ENCODE measurements at regions not wholly inside any gene's neighbourhood (a gene's known extent, or its start where the extent isn't known, plus 50 kb on each side); places are given as distances from the start of the nearest gene placed in this dataset.
"Not testable (repeated sequence)": the region's sequence is repeated elsewhere in the genome, so short reads cannot be mapped to it uniquely, and the experiment has no call there.

DNA sequence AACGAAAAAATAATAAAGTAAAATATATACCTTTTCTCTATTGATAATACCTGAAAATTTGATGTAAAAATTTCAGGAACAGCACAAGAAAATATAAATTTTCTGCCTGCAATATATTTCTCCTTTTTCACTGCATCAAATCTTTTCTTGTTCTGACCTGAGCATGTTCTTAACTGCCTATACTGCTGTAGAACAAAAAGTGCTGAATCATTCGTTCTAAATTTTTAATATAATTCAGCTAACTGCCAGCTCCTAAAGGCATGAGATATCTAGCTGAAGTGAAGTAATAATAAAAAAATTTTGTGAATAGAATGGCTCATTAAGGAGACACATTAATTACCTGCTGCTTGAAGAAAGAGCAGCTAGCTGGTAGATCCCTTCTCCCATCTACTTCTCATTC lies 188.6 kb upstream of the FKBP1C start:
- DNase-seq, result no peak

GRCh38 chr6:63023726-63024125 lies 187.5 kb upstream of the FKBP1C start:
- no peak for DNase-seq

GRCh38 chr6:63049216-63049615 lies 162.1 kb upstream of the FKBP1C start:
- DNase-seq, result no peak

DNA sequence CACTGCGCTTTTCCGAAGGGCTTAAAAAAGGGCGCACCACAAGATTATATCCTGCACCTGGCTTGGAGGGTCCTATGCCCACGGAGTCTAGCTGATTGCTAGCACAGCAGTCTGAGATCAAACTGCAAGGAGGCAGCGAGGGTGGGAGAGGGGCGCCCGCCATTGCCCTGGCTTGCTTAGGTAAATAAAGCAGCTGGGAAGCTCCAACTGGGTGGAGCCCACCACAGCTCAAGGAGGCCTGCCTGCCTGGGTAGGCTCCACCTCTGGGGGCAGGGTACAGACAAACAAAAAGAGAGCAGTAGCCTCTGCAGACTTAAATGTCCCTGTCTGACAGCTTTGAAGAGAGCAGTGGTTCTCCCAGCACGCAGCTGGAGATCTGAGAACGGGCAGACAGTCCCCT lies 158.1 kb upstream of the FKBP1C start:
- DNase-seq, result not testable (repeated sequence)

- DNase-seq, result no peak
Observed at GRCh38 chr6:63058601-63059000, 152.7 kb upstream of the FKBP1C start.

DNA sequence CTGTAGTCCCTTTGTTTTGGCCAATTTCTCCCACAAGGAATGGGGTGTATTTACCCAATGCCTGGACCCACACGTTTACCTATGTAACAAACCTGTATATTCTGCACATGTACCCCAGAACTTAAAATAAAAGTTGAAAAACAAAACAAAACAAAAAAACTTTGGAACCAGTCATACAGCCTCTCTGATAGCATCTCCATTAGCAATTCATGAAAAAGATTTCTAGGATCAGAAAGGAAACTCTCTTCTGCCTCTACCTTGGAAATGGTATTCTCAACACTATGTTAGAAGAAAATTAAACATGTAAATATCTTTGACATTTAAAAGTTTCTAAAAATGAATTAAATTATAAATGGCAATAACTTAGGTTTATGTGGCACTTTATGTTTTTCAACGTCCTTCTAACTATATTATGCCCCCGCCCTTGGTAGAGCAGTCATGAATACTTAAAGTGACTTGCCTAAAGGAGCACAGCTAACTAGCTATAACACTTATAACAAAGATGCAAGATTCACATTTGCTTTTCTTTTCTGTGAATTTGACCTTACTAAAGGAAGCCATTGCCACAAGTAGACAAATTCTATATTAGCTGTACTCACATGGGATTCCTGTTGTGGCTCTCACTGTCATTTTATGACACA lies 147.5 kb upstream of the FKBP1C start:
- no peak for DNase-seq

- DNase-seq, result no peak
Observed at GRCh38 chr6:63066055-63066704, 145.1 kb upstream of the FKBP1C start.

- DNase-seq, result no peak
Observed at GRCh38 chr6:63094947-63095346, 116.3 kb upstream of the FKBP1C start.

DNA sequence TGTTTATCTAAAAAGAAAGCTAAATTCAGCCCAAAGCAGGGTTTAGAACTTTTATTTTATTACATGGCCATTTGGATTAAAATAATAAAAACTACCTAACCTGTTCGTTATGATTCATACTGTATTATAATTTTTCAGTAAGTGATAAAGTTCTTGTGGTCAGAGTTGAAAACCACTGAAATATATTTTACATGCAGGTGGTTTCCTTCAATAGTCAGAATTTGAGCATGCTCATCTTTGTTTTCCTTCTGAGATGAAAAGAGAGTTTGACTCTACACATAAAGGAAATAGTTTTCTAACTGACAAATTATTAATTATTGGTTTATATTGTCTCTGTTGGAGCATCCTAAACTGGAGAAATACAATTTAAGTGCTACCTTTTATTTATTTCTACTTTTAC lies 114.0 kb upstream of the FKBP1C start:
- no peak for DNase-seq

DNA sequence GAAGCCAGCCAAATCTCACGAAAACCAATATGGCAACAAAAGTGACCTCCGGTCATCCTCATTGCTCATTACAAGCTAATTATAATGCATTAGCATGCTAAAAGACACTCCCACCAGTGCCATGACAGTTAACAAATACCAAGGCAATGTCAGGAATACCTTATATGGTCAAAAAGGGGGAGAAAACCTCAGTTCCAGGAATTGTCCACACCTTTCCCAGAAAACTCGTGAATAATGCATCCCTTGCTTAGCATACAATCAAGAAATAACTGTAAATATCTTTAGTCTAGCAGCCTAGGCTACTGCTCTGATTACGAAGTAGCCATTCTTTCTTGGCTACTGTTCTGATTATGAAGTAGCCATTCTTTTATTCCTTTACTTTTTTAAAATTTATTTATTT lies 112.5 kb upstream of the FKBP1C start:
- no peak for DNase-seq

DNA sequence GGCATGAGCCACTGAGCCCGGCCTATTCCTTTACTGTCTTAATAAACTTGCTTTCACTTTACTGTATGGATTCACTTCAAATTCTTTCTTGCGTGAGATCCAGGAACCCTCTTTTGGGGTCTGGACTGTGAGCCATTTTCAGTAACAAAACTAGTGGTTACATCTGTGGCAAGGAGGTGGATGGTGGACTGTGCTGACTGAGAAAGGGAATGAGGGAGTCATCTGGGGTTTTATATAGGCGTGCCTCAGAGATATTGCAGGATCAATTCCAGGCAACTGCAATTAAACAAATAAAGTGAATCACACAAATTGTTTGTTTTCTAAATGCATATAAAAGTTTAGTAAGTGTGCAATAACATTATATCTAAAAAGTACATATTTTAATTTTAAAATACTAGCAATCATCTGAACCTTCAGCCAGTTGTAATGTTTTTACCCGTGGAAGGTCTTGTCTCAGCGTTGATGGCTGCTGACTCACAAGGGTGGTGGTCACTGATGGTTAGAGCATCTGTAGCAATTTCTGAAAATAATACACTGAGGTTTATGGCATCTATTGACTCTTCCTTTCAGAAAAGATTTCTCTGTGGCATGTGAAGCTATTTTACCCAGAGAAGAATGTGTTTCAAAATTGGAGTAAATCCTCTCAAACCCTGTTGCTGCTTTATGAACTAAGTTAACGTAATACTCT lies 111.4 kb upstream of the FKBP1C start:
- no peak for DNase-seq

DNA sequence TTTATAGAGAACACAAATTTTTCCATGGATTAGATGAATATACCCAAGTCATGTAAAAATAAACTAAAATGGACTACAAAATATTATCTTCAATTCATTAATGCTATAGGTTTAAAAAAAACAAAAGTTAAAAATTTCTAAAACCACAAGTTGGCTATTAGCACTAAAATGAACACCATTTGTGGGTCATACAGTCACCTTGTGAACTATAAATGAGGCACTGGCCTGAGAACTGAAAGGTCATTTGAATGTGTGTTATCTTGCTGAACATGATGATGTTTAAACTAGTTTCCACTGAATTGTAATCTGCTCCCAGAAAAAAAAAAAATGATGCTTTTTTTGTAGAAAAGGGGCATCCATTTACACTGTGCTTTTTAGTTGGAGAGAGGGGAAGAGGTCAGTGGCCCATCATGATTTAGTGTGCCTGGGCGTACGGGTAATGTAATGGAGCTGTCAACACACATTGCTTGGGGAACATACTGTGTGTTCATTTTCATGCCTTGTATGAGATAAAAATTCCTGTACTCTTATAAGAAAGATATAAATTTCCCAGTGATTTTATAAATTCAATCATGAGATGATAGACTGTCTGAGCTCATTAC lies 96.6 kb upstream of the FKBP1C start:
- DNase-seq, result no peak

- no peak for DNase-seq
Observed at GRCh38 chr6:63121166-63121565, 90.1 kb upstream of the FKBP1C start.

DNA sequence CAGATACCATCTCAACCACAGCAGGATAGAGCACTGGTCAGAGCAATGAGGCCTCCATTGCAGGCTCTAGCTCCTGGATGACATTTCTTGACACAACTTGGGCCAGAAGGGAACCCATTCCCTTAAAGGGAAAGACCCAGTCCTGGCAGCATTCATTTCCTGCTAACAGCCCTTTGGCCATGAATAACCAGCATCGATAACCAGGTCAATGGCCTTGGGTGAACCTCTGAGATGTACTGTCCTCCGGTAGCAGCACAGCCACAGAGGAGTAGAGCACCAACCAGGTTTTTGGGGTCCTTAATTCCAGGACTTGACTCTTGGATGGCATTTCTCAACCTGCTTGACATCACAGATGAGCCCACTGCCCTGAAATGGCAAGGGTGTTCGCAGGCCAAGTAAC lies 71.2 kb upstream of the FKBP1C start:
- DNase-seq, result no peak

GRCh38 chr6:63140692-63141318 lies 70.5 kb upstream of the FKBP1C start:
- DNase-seq, result no peak

GRCh38 chr6:63149730-63150129 lies 61.5 kb upstream of the FKBP1C start:
- DNase-seq, result no peak

DNA sequence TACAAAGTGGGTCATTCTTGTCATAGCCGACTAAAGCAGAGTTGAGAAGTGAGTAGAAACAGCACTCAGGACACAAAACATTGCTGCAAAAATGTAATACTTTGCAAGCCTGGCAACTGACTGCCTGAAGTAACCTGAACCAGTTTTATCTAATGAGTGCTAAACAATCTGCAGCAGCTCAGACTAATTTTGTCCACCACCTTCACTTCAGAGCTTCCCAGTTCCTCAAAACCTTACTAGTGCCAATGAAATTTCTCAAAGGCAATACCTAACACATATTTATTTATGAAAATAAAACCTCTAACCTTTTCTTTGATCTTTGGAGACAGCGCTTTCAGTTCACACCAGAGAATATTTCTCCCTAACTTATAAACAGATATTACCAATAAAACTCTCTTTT lies 56.7 kb upstream of the FKBP1C start:
- DNase-seq, result no peak
